PC-3 (cell line): ENCODE measurements at regions not wholly inside any gene's neighbourhood (a gene's known extent, or its start where the extent isn't known, plus 50 kb on each side); places are given as distances from the start of the nearest gene placed in this dataset.

ENCODE experiments used
- ATAC-seq: fragments of 200-7000 bp; cut with Tn5 transposase; 2 replicates; pipeline ENCODE4 v1.9.1; 2020; ENCODE audit warnings: mild to moderate bottlenecking, moderate library complexity
- BruUV-seq: library from RNA; stranded (reverse); fragments of 400-500 nt; replicated peaks from 2 replicates; lab custom pipeline; 2021; lab: Mats Ljungman, UMichigan
- CTCF ChIA-PET: fragments of 300-600 bp; sonication (Branson Sonifier 250); formaldehyde crosslinking; loops from one replicate; lab custom pipeline; 2022; ENCODE audit warnings: antibody characterized with exemption; lab: Charles Lee
- POLR2A ChIA-PET: fragments of 300-600 bp; sonication (Branson Sonifier 250); formaldehyde crosslinking; loops from one replicate; lab custom pipeline; 2022; ENCODE audit warnings: antibody characterized with exemption; ENCODE audit not compliant: unreplicated experiment; lab: Charles Lee
- DNase-seq: peaks from one replicate; pipeline ENCODE4 v3.0.0-alpha.2; 2015
- H2AFZ ChIP-seq: fragments of 300-600 bp; sonication (generic); 2 replicates; pipeline ENCODE4 v1.6.0; 2016; ENCODE audit warnings: antibody characterized with exemption, low read length
- H3F3A ChIP-seq: fragments of 300-600 bp; sonication (generic); one replicate; pipeline ENCODE4 v1.6.0; 2017; ENCODE audit warnings: antibody characterized with exemption, low read length, control low read depth, mild to moderate bottlenecking; ENCODE audit not compliant: unreplicated experiment
- H3K27ac ChIP-seq: fragments of 300-600 bp; sonication (generic); 2 replicates; pipeline ENCODE4 v1.5.1; 2016; ENCODE audit warnings: mild to moderate bottlenecking, low read length
- H3K27me3 ChIP-seq: fragments of 300-600 bp; sonication (generic); 2 replicates; pipeline ENCODE4 v1.6.1; 2016; ENCODE audit warnings: low read length, mixed read lengths
- H3K36me3 ChIP-seq: fragments of 300-600 bp; sonication (generic); 2 replicates; pipeline ENCODE4 v1.6.1; 2016; ENCODE audit warnings: low read depth, mixed run types, low read length, mixed read lengths
- H3K4me1 ChIP-seq: fragments of 300-600 bp; sonication (generic); 2 replicates; pipeline ENCODE4 v1.5.1; 2016; ENCODE audit warnings: low read length; ENCODE audit not compliant: insufficient read depth
- H3K4me2 ChIP-seq: fragments of 300-600 bp; sonication (generic); 2 replicates; pipeline ENCODE4 v1.6.0; 2016; ENCODE audit warnings: low read length
- H3K4me3 ChIP-seq: fragments of 300-600 bp; sonication (generic); 2 replicates; pipeline ENCODE4 v1.5.1; 2016; ENCODE audit warnings: mild to moderate bottlenecking, low read length, mixed read lengths
- H3K79me2 ChIP-seq: fragments of 300-600 bp; sonication (generic); 2 replicates; pipeline ENCODE4 v1.6.1; 2017; ENCODE audit warnings: low read length, mixed read lengths
- H3K9ac ChIP-seq: fragments of 300-600 bp; sonication (generic); 2 replicates; pipeline ENCODE4 v1.6.0; 2016; ENCODE audit warnings: mild to moderate bottlenecking, low read length
- H3K9me2 ChIP-seq: fragments of 300-600 bp; sonication (generic); replicated peaks from 2 replicates; pipeline ENCODE4 v1.6.1; 2016; ENCODE audit warnings: mixed run types, low read length, mixed read lengths
- H3K9me3 ChIP-seq: fragments of 300-600 bp; sonication (generic); 2 replicates; pipeline ENCODE4 v1.6.1; 2016; ENCODE audit warnings: low read length, mixed read lengths
- H4K20me1 ChIP-seq: fragments of 300-600 bp; sonication (generic); 2 replicates; pipeline ENCODE4 v1.6.1; 2016; ENCODE audit warnings: low read length, mixed read lengths
- CTCF ChIP-seq: fragments of 300-600 bp; sonication (generic); conservative IDR thresholded peaks from 2 replicates; pipeline ENCODE4 v1.5.1; 2017; ENCODE audit warnings: antibody characterized with exemption, low read depth, mild to moderate bottlenecking, low read length
- EZH2 ChIP-seq: fragments of 300-600 bp; sonication (generic); IDR thresholded peaks from one replicate; pipeline ENCODE4 v1.6.1; 2017; ENCODE audit warnings: antibody characterized with exemption, mild to moderate bottlenecking, low read length; ENCODE audit not compliant: unreplicated experiment
- EZH2phosphoT487 ChIP-seq: fragments of 300-600 bp; sonication (generic); IDR thresholded peaks from 2 replicates; pipeline ENCODE4 v1.6.1; 2018; ENCODE audit warnings: mild to moderate bottlenecking, antibody characterized with exemption, low read length, borderline replicate concordance
- intact Hi-C: fragments of 100-400 bp; cut with micrococcal nuclease; formaldehyde crosslinking; loops from 2 replicates; pipeline ENCODE4 v1.9.0; 2023

- no peak for TF ChIP-seq EZH2phosphoT487
- TF ChIP-seq CTCF: no peak
- TF ChIP-seq EZH2: no peak
- no peaks in the 10 kb centered on the region for H4K20me1 ChIP-seq
- no peaks in the 10 kb centered on the region for H3K36me3 ChIP-seq
- H3K27me3 ChIP-seq: peaks cover 31% of the 10 kb centered on the region
- H3K4me2 ChIP-seq: no peak overlapping the region
- H3K4me3 ChIP-seq: no peak overlapping the region
- no TSS peak for BruUV-seq
- no peak overlapping the region for H3K9ac ChIP-seq
- intact Hi-C loops: no loop called here
- no peak overlapping the region for H3K27ac ChIP-seq
- H3K9me2 ChIP-seq: no peaks in the 10 kb centered on the region
- H3K79me2 ChIP-seq: no peaks in the 10 kb centered on the region
- DNase-seq (no peak), ATAC-seq (no peak)
- H3F3A ChIP-seq: no peaks in the 10 kb centered on the region
- H3K4me1 ChIP-seq: no peaks in the 10 kb centered on the region
- H3K9me3 ChIP-seq: no peaks in the 10 kb centered on the region
- ChIA-PET CTCF (no interaction called here), POLR2A (no interaction called here)
- H2AFZ ChIP-seq: no peak overlapping the region
These were observed 277.4 kb downstream of the CCSER2 start for GRCh38 chr10:84605802-84606201.

GRCh38 chr10:84606428-84606827 lies 278.0 kb downstream of the CCSER2 start:
- CTCF ChIA-PET: no interaction called here
- no peaks in the 10 kb centered on the region for H3K9me2 ChIP-seq
- no peak for DNase-seq
- POLR2A ChIA-PET: no interaction called here
- TF ChIP-seq EZH2phosphoT487 (no peak), EZH2 (no peak), CTCF (no peak)
- intact Hi-C loops: no loop called here
- H3F3A ChIP-seq: no peaks in the 10 kb centered on the region
- H3K27ac ChIP-seq: no peak overlapping the region
- H3K4me1 ChIP-seq: no peaks in the 10 kb centered on the region
- BruUV-seq: no TSS peak
- no peak overlapping the region for H3K9ac ChIP-seq
- no peak for ATAC-seq
- H3K4me2 ChIP-seq: no peak overlapping the region
- no peaks in the 10 kb centered on the region for H4K20me1 ChIP-seq
- peaks cover 31% of the 10 kb centered on the region for H3K27me3 ChIP-seq
- H3K36me3 ChIP-seq: no peaks in the 10 kb centered on the region
- H3K4me3 ChIP-seq: no peak overlapping the region
- H2AFZ ChIP-seq: no peak overlapping the region
- H3K79me2 ChIP-seq: no peaks in the 10 kb centered on the region
- no peaks in the 10 kb centered on the region for H3K9me3 ChIP-seq

- no peak overlapping the region for H3K9ac ChIP-seq
- POLR2A ChIA-PET: no interaction called here
- H4K20me1 ChIP-seq: no peaks in the 10 kb centered on the region
- H2AFZ ChIP-seq: no peak overlapping the region
- BruUV-seq: no TSS peak
- H3K79me2 ChIP-seq: no peaks in the 10 kb centered on the region
- DNase-seq (no peak), ATAC-seq (no peak)
- TF ChIP-seq CTCF: no peak
- no peak for TF ChIP-seq EZH2
- no peak for TF ChIP-seq EZH2phosphoT487
- H3K4me1 ChIP-seq: no peaks in the 10 kb centered on the region
- no peaks in the 10 kb centered on the region for H3K9me2 ChIP-seq
- peaks cover 31% of the 10 kb centered on the region for H3K27me3 ChIP-seq
- H3K4me3 ChIP-seq: no peak overlapping the region
- intact Hi-C loops: no loop called here
- H3K36me3 ChIP-seq: no peaks in the 10 kb centered on the region
- no peak overlapping the region for H3K27ac ChIP-seq
- H3K4me2 ChIP-seq: no peak overlapping the region
- no peaks in the 10 kb centered on the region for H3K9me3 ChIP-seq
- no peaks in the 10 kb centered on the region for H3F3A ChIP-seq
- CTCF ChIA-PET: no interaction called here
These were observed 278.7 kb downstream of the CCSER2 start for GRCh38 chr10:84607044-84607443.
